ENCODE measurements at regions not wholly inside any gene's neighbourhood (a gene's known extent, or its start where the extent isn't known, plus 50 kb on each side); places are given as distances from the start of the nearest gene placed in this dataset.

GRCh38 chr10:113290137-113290536, 262.7 kb upstream of the HABP2 start:
- TF ChIP-seq CTCF (IDR thresholded peaks at IDR 0.05; ENCODE audit: borderline replicate concordance, extremely low read depth, low read length, poor library complexity, severe bottlenecking) = no peak
- no peak for TF ChIP-seq EZH2 (IDR thresholded peaks at IDR 0.05; ENCODE audit: borderline replicate concordance, low read depth, low read length, severe bottlenecking)
